B cell (primary cell): ENCODE measurements at regions not wholly inside any gene's neighbourhood (a gene's known extent, or its start where the extent isn't known, plus 50 kb on each side); places are given as distances from the start of the nearest gene placed in this dataset.

ENCODE experiments used
- ATAC-seq: fragments of 200-7000 bp; cut with Tn5 transposase; one replicate; pipeline ENCODE4 v1.10.0; 2021; ENCODE audit warnings: low read depth, mild to moderate bottlenecking, moderate number of reproducible peaks, moderate library complexity
- CTCF ChIA-PET: fragments of 350-600 bp; sonication (Branson Sonifier 250); formaldehyde crosslinking; loops from one replicate; lab custom pipeline; 2021; ENCODE audit warnings: antibody characterized with exemption, inconsistent platforms; lab: Charles Lee
- POLR2A ChIA-PET: fragments of 350-600 bp; sonication (Branson Sonifier 250); formaldehyde crosslinking; loops from one replicate; lab custom pipeline; 2021; ENCODE audit warnings: antibody characterized with exemption; lab: Charles Lee
- DNase-seq: peaks from one replicate; pipeline ENCODE4 v3.0.0; 2013
- H2AFZ ChIP-seq: 2 replicates; pipeline ENCODE4 v1.6.1; 2012; ENCODE audit warnings: mild to moderate bottlenecking, low read depth, low read length; ENCODE audit not compliant: insufficient read depth, poor library complexity, severe bottlenecking
- H3K27ac ChIP-seq, 2 donors: 1 replicate in 1 of 2; 2 replicates in 1 of 2; pipeline ENCODE4 v1.5.1; 2012 to 2013; ENCODE audit warnings: low read length in 2 of 2, mild to moderate bottlenecking in 2 of 2, moderate library complexity in 1 of 2
- H3K27me3 ChIP-seq, 4 experiments: fragments of 200-600 bp in 1 of 4; sonication (generic) in 1 of 4; replicated peaks in 1 of 4; 1 replicate in 2 of 4; 2 replicates in 2 of 4; pipeline versions ENCODE4 v1.6.1 to v1.7.0; 2013 to 2016; ENCODE audit warnings: low read length in 3 of 4, mild to moderate bottlenecking in 2 of 4, mixed read lengths in 1 of 4, moderate library complexity in 1 of 4; ENCODE audit not compliant: insufficient read depth in 4 of 4, control insufficient read depth in 3 of 4; ENCODE audit errors: control extremely low read depth in 1 of 4
- H3K36me3 ChIP-seq, 2 experiments: replicated peaks in 1 of 2; 1 replicate in 1 of 2; 2 replicates in 1 of 2; pipeline versions ENCODE4 v1.6.1 to v1.7.1; 2013; ENCODE audit warnings: low read length in 1 of 2; ENCODE audit not compliant: insufficient read depth in 2 of 2, control insufficient read depth in 1 of 2; ENCODE audit errors: control extremely low read depth in 1 of 2, extremely low read depth in 1 of 2
- H3K4me1 ChIP-seq, 2 donors: fragments of 200-600 bp in 1 of 2; sonication (generic) in 1 of 2; 1 replicate in 1 of 2; 2 replicates in 1 of 2; pipeline versions ENCODE4 v1.5.1 to v1.6.1; 2013 to 2017; ENCODE audit warnings: low read length in 2 of 2; ENCODE audit not compliant: control insufficient read depth in 2 of 2, insufficient read depth in 2 of 2
- H3K4me2 ChIP-seq: replicated peaks from 2 replicates; pipeline ENCODE3; 2012; ENCODE audit warnings: mild to moderate bottlenecking, low read depth, low read length; ENCODE audit not compliant: poor library complexity, severe bottlenecking
- H3K4me3 ChIP-seq, 5 experiments: fragments of 200-600 bp in 1 of 5; sonication (generic) in 1 of 5; 1 replicate in 3 of 5; 2 replicates in 2 of 5; pipeline versions ENCODE4 v1.5.1 to v1.7.0; 2011 to 2016; ENCODE audit warnings: low read length in 4 of 5, mild to moderate bottlenecking in 4 of 5, low read depth in 2 of 5, control low read depth in 1 of 5, moderate library complexity in 1 of 5; ENCODE audit not compliant: insufficient read depth in 1 of 5; ENCODE audit errors: control extremely low read depth in 1 of 5, extremely low read depth in 1 of 5
- H3K79me2 ChIP-seq: fragments of 200-600 bp; sonication (generic); one replicate; pipeline ENCODE4 v1.6.0; 2016; ENCODE audit warnings: low read length; ENCODE audit not compliant: control insufficient read depth, insufficient read depth
- H3K9ac ChIP-seq: fragments of 200-600 bp; sonication (generic); 2 replicates; pipeline ENCODE4 v1.6.1; 2017; ENCODE audit warnings: mild to moderate bottlenecking, low read length, moderate library complexity
- H3K9me3 ChIP-seq, 3 donors: one replicate each; pipeline versions ENCODE4 v1.6.1 to v1.7.1; 2013; ENCODE audit warnings: low read length in 2 of 3; ENCODE audit not compliant: control insufficient read depth in 2 of 3, insufficient read depth in 1 of 3; ENCODE audit errors: control extremely low read depth in 1 of 3
- H4K20me1 ChIP-seq: 2 replicates; pipeline ENCODE4 v1.6.0; 2012; ENCODE audit warnings: mild to moderate bottlenecking, low read length; ENCODE audit not compliant: insufficient read depth, control insufficient read depth, poor library complexity, severe bottlenecking
- H3K27ac Mint-ChIP-seq: one replicate; pipeline ENCODE4 v1.8.0; 2021; ENCODE audit warnings: mixed read lengths
- H3K27me3 Mint-ChIP-seq: one replicate; pipeline ENCODE4 v1.8.0; 2021; ENCODE audit warnings: mixed read lengths
- H3K4me1 Mint-ChIP-seq: one replicate; pipeline ENCODE4 v1.8.0; 2021; ENCODE audit warnings: mixed read lengths
- H3K4me3 Mint-ChIP-seq: one replicate; pipeline ENCODE4 v1.8.0; 2021; ENCODE audit warnings: mixed read lengths
- H3K9me3 Mint-ChIP-seq: one replicate; pipeline ENCODE4 v1.8.0; 2022; ENCODE audit warnings: mixed read lengths; ENCODE audit not compliant: insufficient read depth
- EZH2 ChIP-seq: IDR thresholded peaks from 2 replicates; pipeline ENCODE4 v1.6.1; 2012; ENCODE audit warnings: borderline replicate concordance, low read depth, mild to moderate bottlenecking, moderate library complexity, low read length; ENCODE audit not compliant: insufficient read depth, poor library complexity, severe bottlenecking
- WGBS: methylation state at CpG from one replicate; pipeline ENCODE4 v1.1.5; 2013; ENCODE audit warnings: missing lambda C conversion rate; ENCODE audit not compliant: insufficient coverage; 5-methylcytosine and 5-hydroxymethylcytosine counted together
- intact Hi-C: fragments of 100-400 bp; cut with micrococcal nuclease; formaldehyde crosslinking; loops from one replicate; pipeline ENCODE4 v1.10.0; 2022
- TF ChIP-seq, protein P1 (sequence below): fragments of 200-600 bp; IDR thresholded peaks from one replicate; pipeline ENCODE4 v1.8.0; 2022; ENCODE audit warnings: antibody characterized with exemption, mild to moderate bottlenecking

DNA sequence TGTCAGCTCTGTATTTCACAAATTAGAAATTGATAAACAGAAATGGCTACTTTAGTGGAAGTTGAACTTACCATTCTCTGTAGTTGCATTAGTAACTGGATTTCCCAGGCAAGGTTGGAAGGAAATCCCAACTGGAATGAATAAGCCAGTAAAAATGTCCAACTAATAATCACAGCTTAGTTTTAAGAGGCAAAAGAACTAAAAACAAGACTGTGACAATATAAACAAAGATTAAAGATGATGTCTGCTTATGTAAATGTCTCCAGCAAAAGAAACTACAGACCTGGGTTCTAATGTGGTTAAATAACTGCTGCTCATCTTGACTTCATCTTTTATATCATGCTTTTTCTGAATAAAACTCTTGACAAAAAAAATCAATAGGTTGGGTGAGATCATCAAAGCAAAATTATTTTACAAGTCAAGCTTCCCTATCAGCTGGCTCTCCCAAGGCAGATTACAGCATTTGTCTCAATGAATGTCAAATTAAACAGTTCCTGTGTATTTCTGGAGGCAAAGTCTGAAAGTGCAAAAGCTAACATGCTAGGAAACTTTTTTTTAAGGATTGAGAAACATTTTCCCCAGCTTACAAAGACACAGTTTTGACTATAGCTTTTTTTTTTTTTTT lies 62.3 kb upstream of the HMHB1 start:
- ChIA-PET POLR2A (no interaction called here), CTCF (no interaction called here)
- Histone ChIP-seq H3K4me3 (no peak overlapping the region), H2AFZ (no peak overlapping the region), H3K4me1 (no peaks in the 10 kb centered on the region), H3K27ac (no peak overlapping the region), H4K20me1 (no peaks in the 10 kb centered on the region), H3K4me2 (no peak overlapping the region), H3K27me3 (no peaks in the 10 kb centered on the region), H3K9me3 (no peaks in the 10 kb centered on the region), H3K9ac (no peak overlapping the region), H3K36me3 (no peaks in the 10 kb centered on the region), H3K79me2 (no peaks in the 10 kb centered on the region)
- Mint-ChIP-seq H3K4me1 (no peaks in the 10 kb centered on the region), H3K9me3 (no peaks in the 10 kb centered on the region), H3K27me3 (no peaks in the 10 kb centered on the region), H3K27ac (no peak overlapping the region), H3K4me3 (no peak overlapping the region)
- intact Hi-C loops = no loop called here
- TF ChIP-seq, protein P1, sequence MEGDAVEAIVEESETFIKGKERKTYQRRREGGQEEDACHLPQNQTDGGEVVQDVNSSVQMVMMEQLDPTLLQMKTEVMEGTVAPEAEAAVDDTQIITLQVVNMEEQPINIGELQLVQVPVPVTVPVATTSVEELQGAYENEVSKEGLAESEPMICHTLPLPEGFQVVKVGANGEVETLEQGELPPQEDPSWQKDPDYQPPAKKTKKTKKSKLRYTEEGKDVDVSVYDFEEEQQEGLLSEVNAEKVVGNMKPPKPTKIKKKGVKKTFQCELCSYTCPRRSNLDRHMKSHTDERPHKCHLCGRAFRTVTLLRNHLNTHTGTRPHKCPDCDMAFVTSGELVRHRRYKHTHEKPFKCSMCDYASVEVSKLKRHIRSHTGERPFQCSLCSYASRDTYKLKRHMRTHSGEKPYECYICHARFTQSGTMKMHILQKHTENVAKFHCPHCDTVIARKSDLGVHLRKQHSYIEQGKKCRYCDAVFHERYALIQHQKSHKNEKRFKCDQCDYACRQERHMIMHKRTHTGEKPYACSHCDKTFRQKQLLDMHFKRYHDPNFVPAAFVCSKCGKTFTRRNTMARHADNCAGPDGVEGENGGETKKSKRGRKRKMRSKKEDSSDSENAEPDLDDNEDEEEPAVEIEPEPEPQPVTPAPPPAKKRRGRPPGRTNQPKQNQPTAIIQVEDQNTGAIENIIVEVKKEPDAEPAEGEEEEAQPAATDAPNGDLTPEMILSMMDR = no peak
- no peak for TF ChIP-seq EZH2
- ATAC-seq = no peak
- DNase-seq = no peak

DNA sequence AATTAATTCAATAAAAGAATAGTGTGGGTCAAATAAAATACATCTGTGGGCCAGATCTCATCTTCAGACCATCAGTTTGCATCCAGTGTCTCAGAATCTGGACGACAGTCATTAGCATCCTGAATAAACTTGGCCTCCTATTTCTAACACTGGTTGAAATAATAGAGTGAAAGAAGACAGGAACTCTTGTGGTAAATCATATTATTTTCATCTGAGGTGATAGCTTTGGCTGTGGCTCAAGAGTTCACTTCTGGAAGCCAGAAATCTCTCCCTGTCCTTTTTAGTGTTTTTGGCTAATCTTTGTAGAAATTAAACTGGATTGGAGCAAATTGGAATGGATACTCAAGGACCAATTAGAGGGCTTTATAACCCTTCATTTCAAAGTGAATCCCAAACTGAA lies 63.4 kb upstream of the HMHB1 start:
- intact Hi-C loops = no loop called here
- no peak overlapping the region for H3K27ac Mint-ChIP-seq
- no peaks in the 10 kb centered on the region for H3K27me3 ChIP-seq
- no peaks in the 10 kb centered on the region for H3K27me3 Mint-ChIP-seq
- no peaks in the 10 kb centered on the region for H4K20me1 ChIP-seq
- no CpG with 5 or more reads among the region's 1 CpG for WGBS
- H3K27ac ChIP-seq = no peak overlapping the region
- no peak overlapping the region for H3K4me3 Mint-ChIP-seq
- no peak overlapping the region for H3K4me2 ChIP-seq
- H3K79me2 ChIP-seq = no peaks in the 10 kb centered on the region
- no peak overlapping the region for H3K4me3 ChIP-seq
- H3K9ac ChIP-seq = no peak overlapping the region
- ATAC-seq (no peak), DNase-seq (no peak)
- H3K4me1 Mint-ChIP-seq = no peaks in the 10 kb centered on the region
- ChIA-PET CTCF (no interaction called here), POLR2A (no interaction called here)
- H2AFZ ChIP-seq = no peak overlapping the region
- H3K9me3 Mint-ChIP-seq = no peaks in the 10 kb centered on the region
- TF ChIP-seq, protein P1 = no peak
- no peak for TF ChIP-seq EZH2
- H3K9me3 ChIP-seq = no peaks in the 10 kb centered on the region
- no peaks in the 10 kb centered on the region for H3K4me1 ChIP-seq
- H3K36me3 ChIP-seq = no peaks in the 10 kb centered on the region
